CD4-positive, CD25-positive, alpha-beta regulatory T cell (primary cell): ENCODE measurements at regions not wholly inside any gene's neighbourhood (a gene's known extent, or its start where the extent isn't known, plus 50 kb on each side); places are given as distances from the start of the nearest gene placed in this dataset.
"Not testable (repeated sequence)": the region's sequence is repeated elsewhere in the genome, so short reads cannot be mapped to it uniquely, and the experiment has no call there.

Experiments
- ATAC-seq, 2 donors: fragments of 150-1000 bp; cut with Tn5 transposase; one replicate each; pipeline ENCODE4 v1.10.0; 2021; ENCODE audit warnings: low read depth in 2 of 2, moderate number of reproducible peaks in 2 of 2, moderate library complexity in 1 of 2
- DNase-seq, 3 donors: peaks; one replicate each; pipeline versions ENCODE4 v3.0.0 to v3.0.0-alpha.2; 2012 to 2022; ENCODE audit warnings: mixed read lengths in 1 of 3
- H3K27ac ChIP-seq: one replicate; pipeline ENCODE4 v1.7.0; 2013; ENCODE audit warnings: mild to moderate bottlenecking, low read length; ENCODE audit not compliant: insufficient read depth, poor library complexity, severe bottlenecking
- H3K27me3 ChIP-seq: one replicate; pipeline ENCODE4 v1.7.0; 2013; ENCODE audit warnings: low read length; ENCODE audit not compliant: control insufficient read depth, insufficient read depth
- H3K36me3 ChIP-seq: one replicate; pipeline ENCODE4 v1.7.0; 2013; ENCODE audit warnings: mild to moderate bottlenecking, low read length, moderate library complexity; ENCODE audit not compliant: control insufficient read depth, insufficient read depth
- H3K4me1 ChIP-seq: 2 replicates; pipeline ENCODE4 v1.7.0; 2013; ENCODE audit warnings: mild to moderate bottlenecking, low read length; ENCODE audit not compliant: insufficient read depth, control insufficient read depth, poor library complexity, severe bottlenecking
- H3K4me3 ChIP-seq: one replicate; pipeline ENCODE4 v1.7.0; 2013; ENCODE audit warnings: low read depth, mild to moderate bottlenecking, low read length, moderate library complexity
- H3K9me3 ChIP-seq, 2 experiments: 1 replicate in 1 of 2; 2 replicates in 1 of 2; pipeline ENCODE4 v1.7.0; 2013; ENCODE audit warnings: low read length in 2 of 2, mild to moderate bottlenecking in 1 of 2, moderate library complexity in 1 of 2; ENCODE audit not compliant: control insufficient read depth in 2 of 2
- H3K27ac Mint-ChIP-seq, 3 donors: one replicate each; pipeline ENCODE4 v1.8.0; 2020 to 2022; ENCODE audit warnings: mild to moderate bottlenecking in 3 of 3, mixed read lengths in 3 of 3, moderate library complexity in 2 of 3
- H3K27me3 Mint-ChIP-seq: one replicate; pipeline ENCODE4 v1.8.0; 2022; ENCODE audit warnings: mild to moderate bottlenecking, mixed read lengths
- H3K36me3 Mint-ChIP-seq: one replicate; pipeline ENCODE4 v1.8.0; 2020; ENCODE audit warnings: mixed read lengths
- H3K4me1 Mint-ChIP-seq, 4 donors: one replicate each; pipeline ENCODE4 v1.8.0; 2020 to 2022; ENCODE audit warnings: mixed read lengths in 4 of 4, mild to moderate bottlenecking in 1 of 4
- H3K4me3 Mint-ChIP-seq, 4 donors: one replicate each; pipeline ENCODE4 v1.8.0; 2020 to 2022; ENCODE audit warnings: mild to moderate bottlenecking in 4 of 4, mixed read lengths in 4 of 4, moderate library complexity in 3 of 4
- H3K9me3 Mint-ChIP-seq, 7 donors: one replicate each; pipeline ENCODE4 v1.8.0; 2020 to 2022; ENCODE audit warnings: mixed read lengths in 7 of 7, mild to moderate bottlenecking in 3 of 7, moderate library complexity in 2 of 7

GRCh38 chr3:3941380-3941779, 142.1 kb downstream of the LRRN1 start:
- not testable (repeated sequence) for H3K4me3 ChIP-seq, H3K27ac ChIP-seq, H3K36me3 ChIP-seq, ATAC-seq, H3K36me3 Mint-ChIP-seq, H3K27ac Mint-ChIP-seq, H3K4me3 Mint-ChIP-seq, H3K4me1 ChIP-seq, H3K27me3 Mint-ChIP-seq, H3K4me1 Mint-ChIP-seq, H3K9me3 ChIP-seq, H3K27me3 ChIP-seq
- DNase-seq = peak in 1 of 3 donors; percentile 14
- peaks cover 6 to 56% (median 23%) of the 10 kb centered on the region in 7 donors for H3K9me3 Mint-ChIP-seq

GRCh38 chr3:3951071-3951470, 151.8 kb downstream of the LRRN1 start:
- H3K36me3 Mint-ChIP-seq = no peaks in the 10 kb centered on the region
- no peak overlapping the region for H3K4me3 Mint-ChIP-seq

GRCh38 chr3:3951501-3951900, 152.3 kb downstream of the LRRN1 start:
- H3K27ac Mint-ChIP-seq = no peak overlapping the region
- Histone ChIP-seq H3K4me3 (no peak overlapping the region), H3K4me1 (no peaks in the 10 kb centered on the region), H3K36me3 (no peaks in the 10 kb centered on the region), H3K9me3 (peaks cover 0 to 2% of the 10 kb centered on the region in 2 experiments), H3K27ac (no peak overlapping the region), H3K27me3 (no peaks in the 10 kb centered on the region)
- no peak overlapping the region for H3K4me3 Mint-ChIP-seq
- no peaks in the 10 kb centered on the region for H3K36me3 Mint-ChIP-seq
- no peak for DNase-seq
- no peaks in the 10 kb centered on the region for H3K4me1 Mint-ChIP-seq
- no peak for ATAC-seq
- H3K27me3 Mint-ChIP-seq = no peaks in the 10 kb centered on the region
- peaks cover 0 to 23% (median 14%) of the 10 kb centered on the region in 7 donors for H3K9me3 Mint-ChIP-seq

More at GRCh38 chr3:3951071-3951470, 151.8 kb downstream of the LRRN1 start:
- Mint-ChIP-seq H3K27ac (no peak overlapping the region), H3K4me1 (no peaks in the 10 kb centered on the region), H3K9me3 (peaks cover 0 to 26% (median 16%) of the 10 kb centered on the region in 7 donors), H3K27me3 (no peaks in the 10 kb centered on the region)
- ATAC-seq (no peak), DNase-seq (no peak)
- Histone ChIP-seq H3K4me3 (no peak overlapping the region), H3K4me1 (no peaks in the 10 kb centered on the region), H3K36me3 (no peaks in the 10 kb centered on the region), H3K27ac (no peak overlapping the region), H3K27me3 (no peaks in the 10 kb centered on the region), H3K9me3 (peaks cover 0 to 2% of the 10 kb centered on the region in 2 experiments)

- H3K9me3 ChIP-seq, ATAC-seq, H3K36me3 Mint-ChIP-seq, H3K27ac Mint-ChIP-seq, H3K27me3 Mint-ChIP-seq, H3K36me3 ChIP-seq, H3K27ac ChIP-seq, H3K4me1 ChIP-seq, H3K27me3 ChIP-seq, DNase-seq, H3K4me3 Mint-ChIP-seq, H3K4me3 ChIP-seq, H3K9me3 Mint-ChIP-seq, H3K4me1 Mint-ChIP-seq: not testable (repeated sequence)
Observed at GRCh38 chr3:3962867-3963266, 163.6 kb downstream of the LRRN1 start.

- ATAC-seq (no peak), DNase-seq (no peak)
- no peak overlapping the region for H3K27ac ChIP-seq
- H3K27me3 ChIP-seq = no peaks in the 10 kb centered on the region
- no peaks in the 10 kb centered on the region for H3K36me3 ChIP-seq
- H3K27me3 Mint-ChIP-seq = no peaks in the 10 kb centered on the region
- H3K4me1 Mint-ChIP-seq = no peaks in the 10 kb centered on the region
- H3K27ac Mint-ChIP-seq = no peak overlapping the region
- peaks cover 0 to 8% (median 1%) of the 10 kb centered on the region in 7 donors for H3K9me3 Mint-ChIP-seq
- H3K4me3 Mint-ChIP-seq = no peak overlapping the region
- H3K4me3 ChIP-seq = no peak overlapping the region
- H3K4me1 ChIP-seq = no peaks in the 10 kb centered on the region
- no peaks in the 10 kb centered on the region for H3K9me3 ChIP-seq
- peaks cover 4% of the 10 kb centered on the region for H3K36me3 Mint-ChIP-seq
Observed at GRCh38 chr3:3984053-3984452, 184.8 kb downstream of the LRRN1 start.

- H3K4me3 Mint-ChIP-seq = no peak overlapping the region
- H3K27me3 Mint-ChIP-seq = no peaks in the 10 kb centered on the region
- Histone ChIP-seq H3K36me3 (no peaks in the 10 kb centered on the region), H3K27ac (no peak overlapping the region), H3K4me3 (no peak overlapping the region), H3K9me3 (no peaks in the 10 kb centered on the region), H3K4me1 (no peaks in the 10 kb centered on the region), H3K27me3 (no peaks in the 10 kb centered on the region)
- H3K27ac Mint-ChIP-seq = peak overlapping the region in 1 of 3 donors; percentile 38
- peaks cover 3% of the 10 kb centered on the region for H3K36me3 Mint-ChIP-seq
- no peak for DNase-seq
- peaks cover 0 to 8% (median 2%) of the 10 kb centered on the region in 7 donors for H3K9me3 Mint-ChIP-seq
- H3K4me1 Mint-ChIP-seq = no peaks in the 10 kb centered on the region
- ATAC-seq = no peak
Observed at GRCh38 chr3:3991598-3991997, 192.4 kb downstream of the LRRN1 start.

GRCh38 chr3:3992312-3992874, 193.2 kb downstream of the LRRN1 start:
- no peaks in the 10 kb centered on the region for H3K27me3 ChIP-seq
- ATAC-seq (no peak), DNase-seq (no peak)
- H3K4me3 ChIP-seq = no peak overlapping the region
- Mint-ChIP-seq H3K9me3 (peaks cover 0 to 10% (median 2%) of the 10 kb centered on the region in 7 donors), H3K27ac (no peak overlapping the region), H3K36me3 (peaks cover 3% of the 10 kb centered on the region), H3K4me3 (no peak overlapping the region), H3K27me3 (no peaks in the 10 kb centered on the region), H3K4me1 (no peaks in the 10 kb centered on the region)
- no peak overlapping the region for H3K27ac ChIP-seq
- H3K4me1 ChIP-seq = no peaks in the 10 kb centered on the region
- no peaks in the 10 kb centered on the region for H3K36me3 ChIP-seq
- no peaks in the 10 kb centered on the region for H3K9me3 ChIP-seq

GRCh38 chr3:3998140-3998922, 199.1 kb downstream of the LRRN1 start:
- DNase-seq (peak in 1 of 3 donors; percentile 68), ATAC-seq (no peak)
- Histone ChIP-seq H3K36me3 (no peaks in the 10 kb centered on the region), H3K9me3 (peaks cover 0 to 2% of the 10 kb centered on the region in 2 experiments), H3K4me3 (no peak overlapping the region), H3K27me3 (no peaks in the 10 kb centered on the region), H3K4me1 (no peaks in the 10 kb centered on the region), H3K27ac (no peak overlapping the region)
- Mint-ChIP-seq H3K36me3 (peaks cover 3% of the 10 kb centered on the region), H3K4me1 (peaks cover 0 to 4% (median 0%) of the 10 kb centered on the region in 4 donors), H3K9me3 (peaks cover 0 to 19% (median 5%) of the 10 kb centered on the region in 7 donors), H3K27me3 (no peaks in the 10 kb centered on the region), H3K4me3 (no peak overlapping the region), H3K27ac (no peak overlapping the region)
